H1 (cell line): ENCODE measurements at regions not wholly inside any gene's neighbourhood (a gene's known extent, or its start where the extent isn't known, plus 50 kb on each side); places are given as distances from the start of the nearest gene placed in this dataset.

Experiments used
- CHD7 ChIP-seq: fragments of 300-600 bp; sonication (generic); IDR thresholded peaks from 2 replicates; pipeline ENCODE4 v1.7.1; 2012; ENCODE audit warnings: low read length, moderate library complexity, mild to moderate bottlenecking, inconsistent platforms; ENCODE audit not compliant: insufficient replicate concordance
- CTBP2 ChIP-seq: IDR thresholded peaks from 2 replicates; pipeline ENCODE4 v1.7.0; 2011; ENCODE audit warnings: borderline replicate concordance, mild to moderate bottlenecking, moderate library complexity, mixed read lengths, low read length; ENCODE audit not compliant: insufficient read depth, insufficient read length
- SUZ12 ChIP-seq: fragments of 200-600 bp; sonication (generic); IDR thresholded peaks from 2 replicates; pipeline ENCODE4 v1.6.1; 2012; ENCODE audit warnings: mild to moderate bottlenecking, inconsistent platforms, low read length, moderate library complexity, mixed read lengths

- TF ChIP-seq SUZ12 = no peak
- no peak for TF ChIP-seq CTBP2
- no peak for TF ChIP-seq CHD7
Measured at GRCh38 chr5:38190111-38190510, 68.2 kb upstream of the EGFLAM start (continued).
